GM12865 (cell line): ENCODE measurements at regions not wholly inside any gene's neighbourhood (a gene's known extent, or its start where the extent isn't known, plus 50 kb on each side); places are given as distances from the start of the nearest gene placed in this dataset.

Experiments used
- DNase-seq: peaks from one replicate; pipeline ENCODE4 v3.0.0; 2010; ENCODE audit warnings: low read depth
- H3K4me3 ChIP-seq: 2 replicates; pipeline ENCODE4 v1.5.1; 2011; ENCODE audit warnings: mild to moderate bottlenecking, low read depth, low read length, control low read depth
- TF ChIP-seq, protein P1 (sequence below): IDR thresholded peaks from 2 replicates; pipeline ENCODE4 v1.5.1; 2011; ENCODE audit warnings: low read length, control low read depth, low read depth, inconsistent platforms; ENCODE audit not compliant: insufficient read depth; ENCODE audit errors: missing control alignments

DNA sequence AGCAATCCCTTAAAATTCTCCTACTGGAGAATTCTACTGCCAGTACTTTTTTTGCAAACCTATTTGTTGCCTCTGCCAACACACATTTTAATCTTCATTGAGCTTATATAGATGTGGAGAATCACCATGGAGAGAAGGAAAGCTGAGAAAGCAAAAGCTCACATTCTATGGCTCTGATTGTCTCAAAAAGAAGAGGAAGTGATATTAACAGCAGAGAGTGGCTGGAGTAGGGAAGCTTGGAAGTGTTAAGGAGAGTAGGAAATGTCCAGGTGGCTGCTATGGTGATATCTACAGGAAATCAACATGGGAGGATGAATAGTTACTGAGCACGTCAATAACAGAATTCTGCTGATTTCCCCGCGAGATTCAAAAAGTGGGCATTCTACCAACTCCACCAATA lies 78.8 kb upstream of the TDRD3 start:
- DNase-seq, result no peak
- TF ChIP-seq, protein P1, sequence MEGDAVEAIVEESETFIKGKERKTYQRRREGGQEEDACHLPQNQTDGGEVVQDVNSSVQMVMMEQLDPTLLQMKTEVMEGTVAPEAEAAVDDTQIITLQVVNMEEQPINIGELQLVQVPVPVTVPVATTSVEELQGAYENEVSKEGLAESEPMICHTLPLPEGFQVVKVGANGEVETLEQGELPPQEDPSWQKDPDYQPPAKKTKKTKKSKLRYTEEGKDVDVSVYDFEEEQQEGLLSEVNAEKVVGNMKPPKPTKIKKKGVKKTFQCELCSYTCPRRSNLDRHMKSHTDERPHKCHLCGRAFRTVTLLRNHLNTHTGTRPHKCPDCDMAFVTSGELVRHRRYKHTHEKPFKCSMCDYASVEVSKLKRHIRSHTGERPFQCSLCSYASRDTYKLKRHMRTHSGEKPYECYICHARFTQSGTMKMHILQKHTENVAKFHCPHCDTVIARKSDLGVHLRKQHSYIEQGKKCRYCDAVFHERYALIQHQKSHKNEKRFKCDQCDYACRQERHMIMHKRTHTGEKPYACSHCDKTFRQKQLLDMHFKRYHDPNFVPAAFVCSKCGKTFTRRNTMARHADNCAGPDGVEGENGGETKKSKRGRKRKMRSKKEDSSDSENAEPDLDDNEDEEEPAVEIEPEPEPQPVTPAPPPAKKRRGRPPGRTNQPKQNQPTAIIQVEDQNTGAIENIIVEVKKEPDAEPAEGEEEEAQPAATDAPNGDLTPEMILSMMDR, result no peak

DNA sequence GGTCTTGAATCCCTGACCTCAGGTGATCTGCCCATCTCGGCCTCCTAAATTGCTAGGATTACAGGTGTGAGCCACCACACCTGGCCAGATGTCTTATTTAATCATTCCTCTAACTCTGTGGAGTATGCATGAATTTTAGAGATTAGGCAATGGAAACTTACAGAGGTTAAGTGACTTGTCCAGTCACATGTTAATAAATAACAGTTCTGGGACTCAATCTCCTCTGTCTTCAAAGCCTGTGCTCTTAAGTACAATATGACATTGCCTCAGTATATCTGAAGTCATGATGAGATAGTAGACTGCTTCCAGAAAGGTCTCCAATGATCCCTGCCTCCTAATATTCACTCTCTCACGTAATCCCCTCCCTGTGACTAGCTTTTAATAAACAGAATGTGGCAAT lies 72.9 kb upstream of the TDRD3 start:
- TF ChIP-seq, protein P1, result no peak
- no peak overlapping the region for H3K4me3 ChIP-seq

More for the DNA sequence above, 78.8 kb upstream of the TDRD3 start:
- H3K4me3 ChIP-seq, result no peak overlapping the region

DNA sequence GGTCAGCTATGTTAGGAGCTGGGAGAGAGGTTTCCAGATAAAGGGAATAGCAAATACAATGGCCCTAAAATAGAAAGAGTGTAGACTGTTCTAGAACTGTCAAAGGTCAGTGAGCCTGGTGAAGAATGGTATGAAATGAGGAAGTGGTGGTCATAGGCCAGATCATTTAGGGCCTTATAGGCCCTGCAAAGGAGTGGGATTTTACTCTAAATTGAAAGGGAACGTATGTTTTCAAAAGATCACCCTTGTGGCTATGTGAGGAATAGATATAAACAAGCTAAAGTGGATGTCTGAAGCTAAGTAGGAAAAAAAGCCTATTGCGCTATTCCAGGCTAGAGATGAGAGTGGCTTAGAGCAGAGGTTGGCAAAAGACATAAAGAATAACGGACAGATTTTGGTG lies 70.7 kb upstream of the TDRD3 start:
- TF ChIP-seq, protein P1, result no peak
- H3K4me3 ChIP-seq, result no peak overlapping the region
- DNase-seq, result no peak

More for the DNA sequence above, 72.9 kb upstream of the TDRD3 start:
- DNase-seq, result no peak

DNA sequence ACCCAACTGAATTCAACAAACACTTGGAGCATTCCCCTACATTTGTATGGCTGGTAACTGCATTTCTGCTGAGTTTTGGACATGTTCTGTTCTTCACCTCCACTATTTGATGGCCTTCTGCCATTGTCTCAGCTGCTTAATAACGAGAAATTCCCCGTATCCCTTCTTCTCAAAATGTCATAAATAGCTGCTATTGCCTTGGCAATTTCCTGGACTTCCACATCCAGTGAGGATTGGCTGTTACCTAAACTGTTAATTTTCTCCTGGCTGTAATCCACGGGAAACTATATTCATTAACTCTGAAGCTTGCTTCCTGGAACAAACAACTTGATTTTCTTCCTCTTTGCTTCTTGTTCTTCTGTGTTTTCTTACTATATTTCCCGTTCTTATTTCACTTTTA lies 69.5 kb upstream of the TDRD3 start:
- no peak overlapping the region for H3K4me3 ChIP-seq
- DNase-seq, result no peak
- TF ChIP-seq, protein P1, result no peak

DNA sequence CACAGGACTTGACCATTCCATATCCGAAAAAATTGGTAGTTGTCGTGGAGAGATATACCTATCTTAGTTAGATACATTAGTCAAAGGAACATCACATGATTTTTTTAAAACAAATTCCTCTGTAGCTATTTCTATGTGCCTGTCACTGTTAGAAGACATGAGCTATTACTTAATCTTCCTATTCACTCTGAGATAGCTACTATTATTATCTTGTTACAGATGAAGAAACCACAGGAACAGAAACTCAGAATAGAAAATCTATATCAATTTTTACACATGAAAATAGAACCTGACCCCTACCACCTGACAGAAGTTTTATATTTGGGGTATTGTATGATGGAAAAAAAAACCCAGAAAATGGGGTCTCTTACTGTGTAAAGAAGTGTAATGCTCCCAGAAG lies 68.9 kb upstream of the TDRD3 start:
- TF ChIP-seq, protein P1, result no peak
- no peak for DNase-seq
- no peak overlapping the region for H3K4me3 ChIP-seq

DNA sequence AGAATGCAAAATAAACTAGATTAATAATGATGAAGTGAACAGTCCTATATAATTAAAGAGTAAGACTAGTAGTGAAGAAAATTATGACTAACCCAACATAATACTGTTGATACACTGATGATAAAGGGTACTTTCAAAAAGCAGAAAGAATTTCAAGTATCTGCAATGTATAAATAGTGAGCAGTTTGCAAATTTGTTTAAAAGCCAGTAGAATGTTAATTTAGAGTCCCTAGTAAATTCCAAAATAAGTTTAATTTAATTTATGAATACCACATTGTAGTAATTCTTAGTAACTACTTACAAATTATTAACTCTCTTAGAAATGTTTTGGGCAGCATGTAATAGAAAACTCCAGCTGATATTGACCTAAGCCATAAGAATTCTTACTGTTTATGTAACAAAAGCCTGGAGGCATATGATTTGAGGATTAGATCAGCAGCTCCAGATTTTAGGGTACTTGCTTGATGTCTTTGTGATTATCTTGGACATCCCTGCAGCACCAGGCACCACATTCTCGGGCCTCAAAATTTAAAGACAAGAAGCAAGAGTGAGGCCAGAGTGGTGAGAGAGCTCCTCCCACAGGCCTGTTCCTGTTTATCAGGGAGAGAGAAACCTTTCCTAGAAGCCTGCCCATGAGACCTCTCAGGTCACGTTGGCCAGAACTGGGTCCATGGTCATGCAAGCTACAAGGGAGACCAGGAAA lies 67.6 kb upstream of the TDRD3 start:
- DNase-seq, result peak; percentile 61
- TF ChIP-seq, protein P1, result peak; percentile 51
- no peak overlapping the region for H3K4me3 ChIP-seq
